ENCODE measurements at regions not wholly inside any gene's neighbourhood (a gene's known extent, or its start where the extent isn't known, plus 50 kb on each side); places are given as distances from the start of the nearest gene placed in this dataset.

GRCh38 chr5:99247346-99247745 lies 318.5 kb upstream of the CHD1 start:
- TF ChIP-seq CTCF (IDR thresholded peaks at IDR 0.05) (no peak), POLR2A (IDR thresholded peaks at IDR 0.05) (no peak)
